Fibroblast of lung (primary cell): ENCODE measurements at regions not wholly inside any gene's neighbourhood (a gene's known extent, or its start where the extent isn't known, plus 50 kb on each side); places are given as distances from the start of the nearest gene placed in this dataset.

Experiments used
- DNase-seq, 2 donors: peaks; one replicate each; pipeline versions ENCODE4 v3.0.0 to v3.0.0-alpha.2; 2010; ENCODE audit warnings: low read depth in 2 of 2
- H2AFZ ChIP-seq: 2 replicates; pipeline ENCODE4 v1.5.1; 2012; ENCODE audit warnings: low read length, control low read depth, inconsistent platforms
- H3K27ac ChIP-seq: 2 replicates; pipeline ENCODE4 v1.5.1; 2011; ENCODE audit warnings: low read length, control low read depth; ENCODE audit not compliant: insufficient read depth
- H3K27me3 ChIP-seq: 2 replicates; pipeline ENCODE4 v1.5.1; 2011; ENCODE audit warnings: mild to moderate bottlenecking, low read length; ENCODE audit not compliant: control insufficient read depth, insufficient read depth
- H3K36me3 ChIP-seq: 2 replicates; pipeline ENCODE4 v1.5.1; 2011; ENCODE audit warnings: low read length; ENCODE audit not compliant: control insufficient read depth, insufficient read depth
- H3K4me1 ChIP-seq: 2 replicates; pipeline ENCODE4 v1.5.1; 2011; ENCODE audit warnings: low read length; ENCODE audit not compliant: control insufficient read depth, insufficient read depth; ENCODE audit errors: extremely low read depth
- H3K4me2 ChIP-seq: 2 replicates; pipeline ENCODE4 v1.5.1; 2011; ENCODE audit warnings: low read length, control low read depth; ENCODE audit not compliant: insufficient read depth; ENCODE audit errors: extremely low read depth
- H3K4me3 ChIP-seq, 4 experiments: fragments of 200-600 bp in 1 of 4; sonication (generic) in 1 of 4; replicated peaks in 1 of 4; 2 replicates each; pipeline ENCODE4 v1.5.1; 2011 to 2016; ENCODE audit warnings: low read length in 4 of 4, low read depth in 3 of 4, mild to moderate bottlenecking in 3 of 4, control low read depth in 2 of 4, inconsistent platforms in 1 of 4, mixed read lengths in 1 of 4; ENCODE audit not compliant: insufficient read depth in 1 of 4; ENCODE audit errors: control extremely low read depth in 1 of 4
- H3K79me2 ChIP-seq: 2 replicates; pipeline ENCODE4 v1.5.1; 2012; ENCODE audit warnings: mild to moderate bottlenecking, low read length, inconsistent platforms; ENCODE audit not compliant: control insufficient read depth, insufficient read depth
- H3K9ac ChIP-seq: 2 replicates; pipeline ENCODE4 v1.5.1; 2011; ENCODE audit warnings: mild to moderate bottlenecking, low read length, control low read depth; ENCODE audit not compliant: insufficient read depth
- H3K9me3 ChIP-seq: 2 replicates; pipeline ENCODE4 v1.5.1; 2012; ENCODE audit warnings: low read depth, low read length; ENCODE audit not compliant: control insufficient read depth, insufficient read depth
- H4K20me1 ChIP-seq: 2 replicates; pipeline ENCODE4 v1.5.1; 2011; ENCODE audit warnings: low read length; ENCODE audit not compliant: control insufficient read depth, insufficient read depth; ENCODE audit errors: extremely low read depth
- EZH2 ChIP-seq: IDR thresholded peaks from 2 replicates; pipeline ENCODE4 v1.5.1; 2012; ENCODE audit warnings: low read length, control low read depth, mild to moderate bottlenecking; ENCODE audit errors: missing control alignments
- TF ChIP-seq, protein P1 (sequence below), 2 donors: IDR thresholded peaks in 1 of 2; conservative IDR thresholded peaks in 1 of 2; 1 replicate in 1 of 2; 2 replicates in 1 of 2; pipeline ENCODE4 v1.5.1; 2011 to 2012; ENCODE audit warnings: low read length in 2 of 2, control low read depth in 1 of 2, inconsistent platforms in 1 of 2, low read depth in 1 of 2, mild to moderate bottlenecking in 1 of 2

DNA sequence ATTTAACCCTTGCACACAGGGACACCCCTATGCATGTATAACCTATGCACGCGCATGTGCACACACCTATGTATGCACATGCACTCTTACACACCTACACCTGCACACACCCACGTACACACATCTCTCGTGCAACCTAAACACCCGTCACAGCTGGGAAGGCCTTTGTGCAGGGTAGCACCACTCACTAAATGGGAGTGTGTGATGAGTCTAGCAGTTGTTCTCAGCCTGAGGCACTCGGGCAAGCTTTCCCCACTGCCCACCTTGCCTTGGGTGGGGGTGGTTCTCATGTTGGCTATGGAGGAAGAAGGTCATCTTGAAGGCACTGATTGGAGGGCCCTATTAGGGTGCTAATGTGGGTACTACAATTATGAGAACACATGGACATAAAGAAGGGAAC is 85.8 kb downstream of the DLL1 start:
- H4K20me1 ChIP-seq: no peaks in the 10 kb centered on the region
- no peak overlapping the region for H3K27ac ChIP-seq
- H2AFZ ChIP-seq: no peak overlapping the region
- no peaks in the 10 kb centered on the region for H3K36me3 ChIP-seq
- H3K9me3 ChIP-seq: peaks cover 1% of the 10 kb centered on the region
- no peak overlapping the region for H3K4me2 ChIP-seq
- H3K9ac ChIP-seq: no peak overlapping the region
- no peak for TF ChIP-seq EZH2
- TF ChIP-seq, protein P1, sequence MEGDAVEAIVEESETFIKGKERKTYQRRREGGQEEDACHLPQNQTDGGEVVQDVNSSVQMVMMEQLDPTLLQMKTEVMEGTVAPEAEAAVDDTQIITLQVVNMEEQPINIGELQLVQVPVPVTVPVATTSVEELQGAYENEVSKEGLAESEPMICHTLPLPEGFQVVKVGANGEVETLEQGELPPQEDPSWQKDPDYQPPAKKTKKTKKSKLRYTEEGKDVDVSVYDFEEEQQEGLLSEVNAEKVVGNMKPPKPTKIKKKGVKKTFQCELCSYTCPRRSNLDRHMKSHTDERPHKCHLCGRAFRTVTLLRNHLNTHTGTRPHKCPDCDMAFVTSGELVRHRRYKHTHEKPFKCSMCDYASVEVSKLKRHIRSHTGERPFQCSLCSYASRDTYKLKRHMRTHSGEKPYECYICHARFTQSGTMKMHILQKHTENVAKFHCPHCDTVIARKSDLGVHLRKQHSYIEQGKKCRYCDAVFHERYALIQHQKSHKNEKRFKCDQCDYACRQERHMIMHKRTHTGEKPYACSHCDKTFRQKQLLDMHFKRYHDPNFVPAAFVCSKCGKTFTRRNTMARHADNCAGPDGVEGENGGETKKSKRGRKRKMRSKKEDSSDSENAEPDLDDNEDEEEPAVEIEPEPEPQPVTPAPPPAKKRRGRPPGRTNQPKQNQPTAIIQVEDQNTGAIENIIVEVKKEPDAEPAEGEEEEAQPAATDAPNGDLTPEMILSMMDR (conservative IDR thresholded peaks at IDR 0.05 in 1 of 2, IDR thresholded peaks at IDR 0.05 in 1 of 2; ENCODE audit: low read depth in 1 of 2, low read length in 2 of 2): no peak
- no peaks in the 10 kb centered on the region for H3K79me2 ChIP-seq
- no peak overlapping the region for H3K4me3 ChIP-seq
- no peaks in the 10 kb centered on the region for H3K4me1 ChIP-seq
- DNase-seq: no peak
- no peaks in the 10 kb centered on the region for H3K27me3 ChIP-seq

DNA sequence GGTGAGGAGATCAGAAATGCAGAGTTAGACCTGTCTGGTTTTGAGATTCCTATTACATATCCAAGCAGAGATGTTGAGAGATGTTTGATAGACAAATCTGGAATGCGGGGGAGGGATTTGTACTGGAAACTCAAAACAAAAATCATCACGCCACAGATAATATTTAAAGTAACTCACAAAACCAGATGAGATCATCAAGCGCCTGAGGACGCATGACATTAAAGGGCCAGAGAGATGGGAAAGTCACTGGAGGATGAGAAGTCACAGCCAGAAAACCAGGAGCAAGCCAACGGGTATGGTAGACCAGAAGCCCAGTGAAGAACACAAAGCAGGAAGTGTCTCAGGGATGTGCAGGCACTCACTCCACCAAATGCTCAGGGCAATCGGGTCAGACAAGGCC is 87.7 kb downstream of the DLL1 start:
- Histone ChIP-seq H3K4me2 (no peak overlapping the region), H3K4me3 (no peak overlapping the region), H3K36me3 (no peaks in the 10 kb centered on the region), H3K9ac (no peak overlapping the region), H2AFZ (no peak overlapping the region), H3K79me2 (no peaks in the 10 kb centered on the region), H3K4me1 (no peaks in the 10 kb centered on the region), H3K27ac (no peak overlapping the region), H4K20me1 (no peaks in the 10 kb centered on the region), H3K27me3 (no peaks in the 10 kb centered on the region), H3K9me3 (peaks cover 1% of the 10 kb centered on the region)
- TF ChIP-seq EZH2: no peak
- TF ChIP-seq, protein P1 (conservative IDR thresholded peaks at IDR 0.05 in 1 of 2, IDR thresholded peaks at IDR 0.05 in 1 of 2; ENCODE audit: low read depth in 1 of 2, low read length in 2 of 2): no peak
- DNase-seq: no peak

DNA sequence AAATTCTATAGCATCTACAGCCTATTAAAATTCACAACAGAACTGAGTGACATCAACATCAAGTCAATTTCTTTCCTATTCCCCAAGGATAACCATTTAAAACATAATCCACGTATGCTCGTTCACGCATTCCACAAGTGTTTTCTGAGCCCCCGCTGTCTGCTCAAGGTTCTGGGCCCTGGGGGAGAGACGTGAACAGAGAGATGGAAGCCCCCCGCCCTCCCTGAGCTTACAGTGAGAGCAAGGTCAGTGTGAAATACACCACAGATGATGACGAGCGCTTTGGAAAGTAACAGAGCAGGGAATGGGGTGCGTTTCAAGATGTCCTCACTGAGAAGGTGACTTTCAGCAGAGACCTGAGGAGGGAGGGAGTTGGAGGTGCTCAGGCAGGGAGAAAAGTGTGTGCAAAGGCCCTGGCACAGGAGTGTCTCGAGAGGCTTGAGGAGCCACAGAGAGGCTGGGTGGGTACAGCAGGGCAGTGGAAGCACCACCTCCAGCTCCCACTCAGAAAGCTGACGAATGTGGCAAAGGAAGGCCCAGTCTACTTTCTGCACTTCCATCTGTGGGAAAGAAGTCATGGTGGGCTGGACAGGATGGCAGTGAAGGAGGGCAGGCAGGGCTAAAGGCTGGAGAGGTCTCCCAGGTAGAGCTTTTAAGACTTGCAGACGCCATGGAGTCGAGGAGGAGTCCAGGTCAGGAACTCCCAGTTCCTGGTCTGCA is 88.3 kb downstream of the DLL1 start:
- peaks cover 1% of the 10 kb centered on the region for H3K9me3 ChIP-seq

More for the DNA sequence above, 88.3 kb downstream of the DLL1 start:
- no peak overlapping the region for H2AFZ ChIP-seq
- H3K27ac ChIP-seq: no peak overlapping the region
- TF ChIP-seq, protein P1 (conservative IDR thresholded peaks at IDR 0.05 in 1 of 2, IDR thresholded peaks at IDR 0.05 in 1 of 2; ENCODE audit: low read depth in 1 of 2, low read length in 2 of 2): no peak
- no peak for TF ChIP-seq EZH2
- H3K4me3 ChIP-seq: no peak overlapping the region
- H3K4me1 ChIP-seq: no peaks in the 10 kb centered on the region
- no peak overlapping the region for H3K9ac ChIP-seq
- no peak overlapping the region for H3K4me2 ChIP-seq
- H3K36me3 ChIP-seq: no peaks in the 10 kb centered on the region
- DNase-seq: no peak
- no peaks in the 10 kb centered on the region for H3K79me2 ChIP-seq
- H4K20me1 ChIP-seq: no peaks in the 10 kb centered on the region
- no peaks in the 10 kb centered on the region for H3K27me3 ChIP-seq
